CD14-positive monocyte (primary cell): ENCODE measurements at regions not wholly inside any gene's neighbourhood (a gene's known extent, or its start where the extent isn't known, plus 50 kb on each side); places are given as distances from the start of the nearest gene placed in this dataset.
A peak's percentile ranks its signal among the peaks of the same experiment; 100 is the strongest.

Experiments
- DNase-seq, 3 donors: peaks; one replicate each; pipeline ENCODE4 v3.0.0-alpha.2; 2011 to 2022
- H2AFZ ChIP-seq: 2 replicates; pipeline ENCODE4 v1.6.0; 2012; ENCODE audit warnings: mild to moderate bottlenecking, low read depth, low read length, inconsistent platforms; ENCODE audit not compliant: insufficient read depth, poor library complexity, severe bottlenecking
- H3K27ac ChIP-seq, 2 donors: 1 replicate in 1 of 2; 2 replicates in 1 of 2; pipeline ENCODE4 v1.5.1; 2012 to 2013; ENCODE audit warnings: low read length in 2 of 2, control low read depth in 1 of 2, inconsistent platforms in 1 of 2, low read depth in 1 of 2, mild to moderate bottlenecking in 1 of 2
- H3K27me3 ChIP-seq, 2 donors: one replicate each; pipeline versions ENCODE4 v1.6.0 to v1.6.1; 2011 to 2013; ENCODE audit warnings: low read length in 2 of 2; ENCODE audit not compliant: control insufficient read depth in 2 of 2, insufficient read depth in 2 of 2
- H3K36me3 ChIP-seq, 2 donors: replicated peaks in 1 of 2; 1 replicate in 1 of 2; 2 replicates in 1 of 2; pipeline versions ENCODE4 v1.5.1 to v1.6.1; 2012 to 2013; ENCODE audit warnings: low read length in 2 of 2, control low read depth in 1 of 2, inconsistent platforms in 1 of 2, mild to moderate bottlenecking in 1 of 2; ENCODE audit not compliant: insufficient read depth in 2 of 2, control insufficient read depth in 1 of 2
- H3K4me1 ChIP-seq, 2 donors: 1 replicate in 1 of 2; 2 replicates in 1 of 2; pipeline versions ENCODE4 v1.5.1 to v1.6.1; 2012 to 2013; ENCODE audit warnings: low read length in 2 of 2, control low read depth in 1 of 2, inconsistent platforms in 1 of 2, mild to moderate bottlenecking in 1 of 2, moderate library complexity in 1 of 2; ENCODE audit not compliant: insufficient read depth in 2 of 2, control insufficient read depth in 1 of 2
- H3K4me2 ChIP-seq: replicated peaks from 2 replicates; pipeline ENCODE3; 2012; ENCODE audit warnings: low read length, moderate library complexity, mild to moderate bottlenecking; ENCODE audit not compliant: poor library complexity, severe bottlenecking; ENCODE audit errors: extremely low read depth
- H3K4me3 ChIP-seq, 3 experiments: fragments of 200-600 bp in 1 of 3; sonication (generic) in 1 of 3; replicated peaks in 1 of 3; 1 replicate in 2 of 3; 2 replicates in 1 of 3; pipeline ENCODE4 v1.5.1; 2011 to 2013; ENCODE audit warnings: low read length in 3 of 3, mild to moderate bottlenecking in 3 of 3, control low read depth in 2 of 3, low read depth in 2 of 3, inconsistent platforms in 1 of 3, moderate library complexity in 1 of 3
- H3K79me2 ChIP-seq: 2 replicates; pipeline ENCODE4 v1.6.0; 2012; ENCODE audit warnings: mild to moderate bottlenecking, control low read depth, inconsistent platforms, low read length, moderate library complexity; ENCODE audit not compliant: insufficient read depth
- H3K9ac ChIP-seq: 2 replicates; pipeline ENCODE4 v1.6.0; 2017; ENCODE audit warnings: low read length, mild to moderate bottlenecking; ENCODE audit not compliant: insufficient read depth, poor library complexity, severe bottlenecking
- H3K9me3 ChIP-seq, 2 donors: replicated peaks in 1 of 2; 1 replicate in 1 of 2; 2 replicates in 1 of 2; pipeline versions ENCODE4 v1.5.1 to v1.6.1; 2012 to 2013; ENCODE audit warnings: low read length in 2 of 2, control low read depth in 1 of 2; ENCODE audit not compliant: control insufficient read depth in 1 of 2, insufficient read depth in 1 of 2
- H4K20me1 ChIP-seq: 2 replicates; pipeline ENCODE4 v1.6.0; 2012; ENCODE audit warnings: mild to moderate bottlenecking, low read length, control low read depth, moderate library complexity; ENCODE audit not compliant: insufficient read depth
- H3K27ac Mint-ChIP-seq, 7 donors: one replicate each; pipeline ENCODE4 v1.8.0; 2020; ENCODE audit warnings: mild to moderate bottlenecking in 7 of 7, mixed read lengths in 7 of 7, moderate library complexity in 6 of 7, inconsistent platforms in 2 of 7
- H3K27me3 Mint-ChIP-seq, 3 donors: one replicate each; pipeline ENCODE4 v1.8.0; 2021 to 2022; ENCODE audit warnings: low read depth in 3 of 3, mild to moderate bottlenecking in 3 of 3, mixed read lengths in 3 of 3, moderate library complexity in 3 of 3, inconsistent platforms in 1 of 3
- H3K36me3 Mint-ChIP-seq, 2 donors: one replicate each; pipeline ENCODE4 v1.8.0; 2020; ENCODE audit warnings: mixed read lengths in 2 of 2, inconsistent platforms in 1 of 2, mild to moderate bottlenecking in 1 of 2
- H3K4me1 Mint-ChIP-seq: one replicate; pipeline ENCODE4 v1.8.0; 2020; ENCODE audit warnings: mild to moderate bottlenecking, mixed read lengths
- H3K4me3 Mint-ChIP-seq, 2 donors: one replicate each; pipeline ENCODE4 v1.8.0; 2020; ENCODE audit warnings: mild to moderate bottlenecking in 2 of 2, mixed read lengths in 2 of 2, moderate library complexity in 1 of 2
- H3K9me3 Mint-ChIP-seq, 7 donors: one replicate each; pipeline ENCODE4 v1.8.0; 2020 to 2022; ENCODE audit warnings: mixed read lengths in 7 of 7, mild to moderate bottlenecking in 6 of 7, moderate library complexity in 6 of 7, inconsistent platforms in 2 of 7
- WGBS: methylation state at CpG from one replicate; pipeline ENCODE4 v1.1.5; 2013; ENCODE audit warnings: missing lambda C conversion rate; ENCODE audit not compliant: insufficient coverage; 5-methylcytosine and 5-hydroxymethylcytosine counted together
- intact Hi-C, 2 donors: fragments of 100-400 bp; cut with micrococcal nuclease; formaldehyde crosslinking; loops; one replicate each; pipeline versions ENCODE4 v1.15.0 to v1.15.1; 2023
- TF ChIP-seq, protein P1 (sequence below): fragments of 200-600 bp; IDR thresholded peaks from one replicate; pipeline ENCODE4 v1.8.0; 2022; ENCODE audit warnings: antibody characterized with exemption, mild to moderate bottlenecking

GRCh38 chr9:135303280-135303647, 176.3 kb upstream of the PPP1R26 start:
- no peaks in the 10 kb centered on the region for H3K9me3 ChIP-seq
- Mint-ChIP-seq H3K27ac (no peak overlapping the region), H3K9me3 (peaks cover 0 to 2% (median 0%) of the 10 kb centered on the region in 7 donors), H3K4me3 (no peak overlapping the region), H3K4me1 (no peaks in the 10 kb centered on the region), H3K27me3 (peaks cover 3 to 12% (median 4%) of the 10 kb centered on the region in 3 donors), H3K36me3 (no peaks in the 10 kb centered on the region)
- no peak overlapping the region for H3K9ac ChIP-seq
- no peaks in the 10 kb centered on the region for H3K4me1 ChIP-seq
- intact Hi-C loops = no loop called here
- no peak overlapping the region for H3K27ac ChIP-seq
- no peaks in the 10 kb centered on the region for H3K79me2 ChIP-seq
- TF ChIP-seq, protein P1, sequence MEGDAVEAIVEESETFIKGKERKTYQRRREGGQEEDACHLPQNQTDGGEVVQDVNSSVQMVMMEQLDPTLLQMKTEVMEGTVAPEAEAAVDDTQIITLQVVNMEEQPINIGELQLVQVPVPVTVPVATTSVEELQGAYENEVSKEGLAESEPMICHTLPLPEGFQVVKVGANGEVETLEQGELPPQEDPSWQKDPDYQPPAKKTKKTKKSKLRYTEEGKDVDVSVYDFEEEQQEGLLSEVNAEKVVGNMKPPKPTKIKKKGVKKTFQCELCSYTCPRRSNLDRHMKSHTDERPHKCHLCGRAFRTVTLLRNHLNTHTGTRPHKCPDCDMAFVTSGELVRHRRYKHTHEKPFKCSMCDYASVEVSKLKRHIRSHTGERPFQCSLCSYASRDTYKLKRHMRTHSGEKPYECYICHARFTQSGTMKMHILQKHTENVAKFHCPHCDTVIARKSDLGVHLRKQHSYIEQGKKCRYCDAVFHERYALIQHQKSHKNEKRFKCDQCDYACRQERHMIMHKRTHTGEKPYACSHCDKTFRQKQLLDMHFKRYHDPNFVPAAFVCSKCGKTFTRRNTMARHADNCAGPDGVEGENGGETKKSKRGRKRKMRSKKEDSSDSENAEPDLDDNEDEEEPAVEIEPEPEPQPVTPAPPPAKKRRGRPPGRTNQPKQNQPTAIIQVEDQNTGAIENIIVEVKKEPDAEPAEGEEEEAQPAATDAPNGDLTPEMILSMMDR = no peak
- no peaks in the 10 kb centered on the region for H4K20me1 ChIP-seq
- no peak overlapping the region for H3K4me2 ChIP-seq
- no CpG with 5 or more reads among the region's 3 CpGs for WGBS
- H3K27me3 ChIP-seq = no peaks in the 10 kb centered on the region
- H3K36me3 ChIP-seq = no peaks in the 10 kb centered on the region
- no peak for DNase-seq
- no peak overlapping the region for H3K4me3 ChIP-seq
- no peak overlapping the region for H2AFZ ChIP-seq

DNA sequence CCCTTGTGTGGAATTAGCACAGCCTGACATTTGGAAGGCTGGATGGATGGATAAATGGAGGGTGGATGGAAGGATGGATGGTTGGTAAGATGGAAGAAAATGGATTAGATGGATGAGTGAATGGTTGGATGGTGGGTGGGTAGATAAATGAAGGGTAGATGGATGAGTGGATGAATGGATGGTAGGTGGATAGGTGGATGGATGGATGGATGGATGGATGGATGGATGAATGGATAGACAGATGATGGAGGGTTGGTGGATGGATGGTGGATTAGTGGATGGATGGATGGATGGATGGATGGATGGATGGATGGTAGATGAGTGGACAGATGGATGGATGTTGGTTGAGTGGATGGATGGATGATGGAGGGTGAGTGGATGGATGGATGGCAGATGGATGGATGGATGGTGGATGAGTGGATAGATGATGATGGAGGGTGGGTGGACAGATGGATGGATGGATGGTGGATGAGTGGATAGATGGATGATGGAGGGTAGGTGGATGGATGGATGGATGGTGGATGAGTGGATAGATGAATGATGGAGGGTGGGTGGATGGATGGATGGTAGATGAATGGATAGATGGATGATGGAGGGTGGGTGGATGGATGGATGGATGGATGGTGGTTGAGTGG, 175.6 kb upstream of the PPP1R26 start:
- H3K9me3 ChIP-seq = no peaks in the 10 kb centered on the region
- Mint-ChIP-seq H3K4me1 (no peaks in the 10 kb centered on the region), H3K27ac (peak overlapping the region in 1 of 7 donors; percentile 2), H3K9me3 (peaks cover 0 to 2% (median 0%) of the 10 kb centered on the region in 7 donors), H3K27me3 (peaks cover 3 to 7% (median 4%) of the 10 kb centered on the region in 3 donors), H3K4me3 (no peak overlapping the region), H3K36me3 (no peaks in the 10 kb centered on the region)
- H3K36me3 ChIP-seq = no peaks in the 10 kb centered on the region
- H3K4me2 ChIP-seq = no peak overlapping the region
- no peaks in the 10 kb centered on the region for H3K79me2 ChIP-seq
- intact Hi-C loops = no loop called here
- TF ChIP-seq, protein P1 = no peak
- H3K9ac ChIP-seq = no peak overlapping the region
- no peak overlapping the region for H3K4me3 ChIP-seq
- no peak overlapping the region for H2AFZ ChIP-seq
- H4K20me1 ChIP-seq = no peaks in the 10 kb centered on the region
- no peak overlapping the region for H3K27ac ChIP-seq
- no peaks in the 10 kb centered on the region for H3K4me1 ChIP-seq
- no peak for DNase-seq
- H3K27me3 ChIP-seq = no peaks in the 10 kb centered on the region
